Mucosa of stomach (tissue), 1 donor: ENCODE measurements at regions not wholly inside any gene's neighbourhood (a gene's known extent, or its start where the extent isn't known, plus 50 kb on each side); places are given as distances from the start of the nearest gene placed in this dataset.

Experiments
- H3K27me3 ChIP-seq: one replicate; pipeline ENCODE4 v1.7.0; 2013; ENCODE audit warnings: mild to moderate bottlenecking, low read length; ENCODE audit not compliant: control insufficient read depth, insufficient read depth
- H3K36me3 ChIP-seq: one replicate; pipeline ENCODE4 v1.7.0; 2013; ENCODE audit warnings: low read length; ENCODE audit not compliant: control insufficient read depth, insufficient read depth
- H3K4me1 ChIP-seq: one replicate; pipeline ENCODE4 v1.7.0; 2013; ENCODE audit warnings: mild to moderate bottlenecking, low read length; ENCODE audit not compliant: control insufficient read depth, insufficient read depth
- H3K4me3 ChIP-seq: one replicate; pipeline ENCODE4 v1.7.0; 2013; ENCODE audit warnings: low read length
- H3K9ac ChIP-seq: one replicate; pipeline ENCODE4 v1.7.0; 2013; ENCODE audit warnings: mild to moderate bottlenecking, low read length, moderate library complexity
- H3K9me3 ChIP-seq: one replicate; pipeline ENCODE4 v1.7.0; 2013; ENCODE audit warnings: mild to moderate bottlenecking, low read length, moderate library complexity; ENCODE audit not compliant: control insufficient read depth
- donor health status: Pancreatic carcinoma.

DNA sequence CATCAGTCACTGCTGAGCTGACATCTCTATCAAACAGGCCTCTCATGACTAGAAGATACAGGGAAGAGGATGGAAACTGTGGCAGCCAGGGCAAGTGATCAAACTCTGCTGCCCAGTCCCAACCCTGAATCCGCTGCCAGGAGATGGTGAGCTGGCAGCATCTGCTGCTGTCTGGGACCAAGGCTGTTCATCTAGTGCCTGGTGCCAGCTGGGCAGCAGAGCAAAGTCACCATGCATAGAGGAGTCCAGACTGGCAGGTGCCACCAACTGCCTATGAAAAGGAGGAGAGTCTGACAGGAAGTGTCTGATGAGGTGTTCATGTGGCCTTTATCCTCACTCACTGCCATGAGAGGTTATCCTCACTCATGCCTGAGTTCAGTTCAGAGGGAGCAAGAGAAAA is 518.9 kb downstream of the MID1IP1 start:
- no peaks in the 10 kb centered on the region for H3K9me3 ChIP-seq
- H3K4me1 ChIP-seq: no peaks in the 10 kb centered on the region
- no peaks in the 10 kb centered on the region for H3K27me3 ChIP-seq
- H3K9ac ChIP-seq: no peak overlapping the region
- H3K4me3 ChIP-seq: no peak overlapping the region
- no peaks in the 10 kb centered on the region for H3K36me3 ChIP-seq

DNA sequence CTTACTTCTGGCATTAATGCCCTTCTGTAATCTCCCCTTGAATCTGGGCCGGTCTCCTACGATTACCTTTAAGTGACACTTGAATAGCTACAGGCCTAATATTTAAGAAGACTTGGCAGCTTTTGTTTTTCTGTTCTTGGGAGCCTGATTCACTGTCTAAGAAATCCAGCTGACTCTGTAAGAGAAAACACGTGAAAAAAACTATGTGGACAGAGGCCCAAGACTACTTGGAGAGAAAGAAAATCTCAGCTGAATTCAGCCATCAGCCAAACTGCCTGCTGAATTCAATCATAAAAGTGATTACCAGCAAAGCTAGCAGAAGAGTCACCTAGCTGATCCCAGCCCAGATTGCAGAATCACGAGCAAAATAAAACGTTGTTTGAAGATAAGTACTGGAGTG is 521.2 kb downstream of the MID1IP1 start:
- Histone ChIP-seq H3K27me3 (no peaks in the 10 kb centered on the region), H3K9ac (no peak overlapping the region), H3K9me3 (no peaks in the 10 kb centered on the region), H3K4me1 (no peaks in the 10 kb centered on the region), H3K36me3 (no peaks in the 10 kb centered on the region), H3K4me3 (no peak overlapping the region)

GRCh38 chrX:39324233-39324930 is 523.1 kb downstream of the MID1IP1 start:
- Histone ChIP-seq H3K27me3 (no peaks in the 10 kb centered on the region), H3K9me3 (no peaks in the 10 kb centered on the region), H3K4me1 (no peaks in the 10 kb centered on the region), H3K9ac (no peak overlapping the region), H3K36me3 (no peaks in the 10 kb centered on the region), H3K4me3 (no peak overlapping the region)

GRCh38 chrX:39327255-39327654 is 526.0 kb downstream of the MID1IP1 start:
- no peaks in the 10 kb centered on the region for H3K4me1 ChIP-seq
- H3K9me3 ChIP-seq: no peaks in the 10 kb centered on the region
- no peaks in the 10 kb centered on the region for H3K27me3 ChIP-seq
- H3K36me3 ChIP-seq: no peaks in the 10 kb centered on the region
- H3K9ac ChIP-seq: no peak overlapping the region
- no peak overlapping the region for H3K4me3 ChIP-seq

DNA sequence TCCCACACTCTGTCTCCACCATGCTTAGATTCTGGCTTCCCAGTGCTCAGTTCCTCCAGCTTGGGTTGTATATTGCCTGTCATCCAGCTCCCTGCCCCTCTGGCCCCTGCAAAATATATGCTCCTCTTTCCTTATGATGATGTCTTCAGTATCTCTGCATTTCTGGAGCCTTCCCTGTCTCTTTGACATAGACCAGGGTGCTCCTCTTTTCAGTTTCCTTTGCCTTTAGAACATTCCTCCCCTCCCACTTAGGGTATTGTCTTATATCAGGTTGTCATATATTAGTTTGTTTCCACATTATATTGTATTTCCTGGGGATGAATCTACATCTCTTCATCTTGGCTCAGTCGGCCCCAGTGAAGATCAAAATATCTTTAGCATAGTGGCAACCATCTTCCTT is 526.4 kb downstream of the MID1IP1 start:
- H3K27me3 ChIP-seq: no peaks in the 10 kb centered on the region
- H3K4me1 ChIP-seq: no peaks in the 10 kb centered on the region
- H3K4me3 ChIP-seq: no peak overlapping the region
- H3K9ac ChIP-seq: no peak overlapping the region
- no peaks in the 10 kb centered on the region for H3K36me3 ChIP-seq
- H3K9me3 ChIP-seq: no peaks in the 10 kb centered on the region

GRCh38 chrX:39328661-39329060 is 527.4 kb downstream of the MID1IP1 start:
- no peak overlapping the region for H3K4me3 ChIP-seq
- H3K27me3 ChIP-seq: no peaks in the 10 kb centered on the region
- no peaks in the 10 kb centered on the region for H3K9me3 ChIP-seq
- no peaks in the 10 kb centered on the region for H3K4me1 ChIP-seq
- no peak overlapping the region for H3K9ac ChIP-seq
- no peaks in the 10 kb centered on the region for H3K36me3 ChIP-seq

GRCh38 chrX:39331082-39331704 is 529.9 kb downstream of the MID1IP1 start:
- Histone ChIP-seq H3K9me3 (no peaks in the 10 kb centered on the region), H3K36me3 (no peaks in the 10 kb centered on the region), H3K4me3 (no peak overlapping the region), H3K4me1 (peaks cover 11% of the 10 kb centered on the region), H3K9ac (no peak overlapping the region), H3K27me3 (no peaks in the 10 kb centered on the region)

DNA sequence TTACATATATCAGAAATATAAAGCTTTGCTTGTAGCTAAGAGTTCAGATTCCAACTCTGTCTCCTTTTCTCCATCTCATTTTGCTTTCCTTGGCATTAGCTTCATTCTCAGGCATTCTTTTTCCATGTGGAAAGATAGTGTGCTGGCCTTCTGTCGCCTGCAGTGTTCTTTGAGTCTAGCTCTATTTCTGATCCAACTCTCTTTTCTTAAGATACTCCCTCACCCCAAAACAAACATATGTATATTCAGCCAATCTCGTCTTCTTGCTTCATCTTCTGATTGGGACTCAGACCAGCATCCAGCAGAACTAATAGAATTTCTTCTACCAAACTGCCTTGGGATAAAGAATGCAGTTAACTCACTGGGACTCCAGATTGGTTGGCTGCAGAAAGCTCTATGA is 532.2 kb downstream of the MID1IP1 start:
- H3K4me3 ChIP-seq: no peak overlapping the region
- H3K27me3 ChIP-seq: no peaks in the 10 kb centered on the region
- no peaks in the 10 kb centered on the region for H3K36me3 ChIP-seq
- no peaks in the 10 kb centered on the region for H3K9me3 ChIP-seq
- no peak overlapping the region for H3K9ac ChIP-seq
- H3K4me1 ChIP-seq: peaks cover 27% of the 10 kb centered on the region

- H3K9me3 ChIP-seq: no peaks in the 10 kb centered on the region
- no peak overlapping the region for H3K4me3 ChIP-seq
- H3K27me3 ChIP-seq: no peaks in the 10 kb centered on the region
- H3K36me3 ChIP-seq: no peaks in the 10 kb centered on the region
- peaks cover 27% of the 10 kb centered on the region for H3K4me1 ChIP-seq
- no peak overlapping the region for H3K9ac ChIP-seq
Measured at GRCh38 chrX:39335513-39336235, 534.4 kb downstream of the MID1IP1 start.

DNA sequence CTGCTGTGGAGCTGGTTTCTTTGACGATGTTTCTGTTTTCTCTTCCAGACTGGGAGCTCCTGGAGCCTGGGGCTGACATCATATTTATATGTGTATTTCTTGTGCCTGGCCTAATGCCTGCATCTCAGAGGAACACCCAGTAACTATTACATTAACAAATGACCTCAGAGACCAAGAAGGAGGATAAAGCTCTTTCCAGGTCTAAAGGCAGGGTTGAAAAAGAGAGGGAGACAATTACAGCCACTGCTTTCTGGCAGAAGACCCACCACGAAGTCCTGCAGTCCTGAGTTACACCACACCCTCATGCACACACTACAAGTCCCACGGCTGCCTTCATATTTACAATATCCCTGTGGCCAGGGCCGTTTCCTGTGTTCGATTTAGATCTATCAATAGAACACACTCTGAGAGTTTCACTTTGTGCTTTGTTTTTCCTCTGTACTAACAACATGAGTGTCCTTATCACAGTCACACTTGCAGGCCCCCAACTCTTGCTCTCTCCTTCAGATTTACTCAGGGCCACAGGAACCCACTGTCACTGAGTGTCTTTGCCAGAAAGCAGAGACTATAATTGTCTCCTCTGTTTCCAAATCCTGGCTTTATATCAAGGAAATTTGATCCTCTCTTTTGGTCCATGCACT is 535.5 kb downstream of the MID1IP1 start:
- Histone ChIP-seq H3K4me1 (peaks cover 27% of the 10 kb centered on the region), H3K4me3 (no peak overlapping the region), H3K9me3 (no peaks in the 10 kb centered on the region), H3K27me3 (no peaks in the 10 kb centered on the region), H3K36me3 (no peaks in the 10 kb centered on the region), H3K9ac (peak overlapping the region; percentile 1)

DNA sequence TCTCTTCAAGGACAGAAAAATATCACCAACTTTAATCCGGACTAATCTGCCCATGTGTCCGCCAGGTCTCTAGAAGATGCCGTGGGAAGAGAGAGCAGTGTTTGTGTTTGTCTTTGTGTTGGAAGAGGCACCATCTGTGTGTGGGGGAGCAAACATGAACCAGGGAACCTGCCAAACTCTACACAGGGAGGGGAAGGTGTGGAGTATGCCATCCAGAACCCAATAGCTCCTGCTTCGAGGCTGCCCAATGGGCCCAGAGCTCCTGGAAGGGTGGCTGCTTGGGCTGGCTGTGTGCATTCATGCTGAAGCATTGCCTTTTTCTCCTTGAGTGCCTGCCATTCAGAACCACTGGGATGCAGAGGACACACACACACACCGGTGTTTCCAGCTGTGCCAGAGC is 536.2 kb downstream of the MID1IP1 start:
- Histone ChIP-seq H3K9ac (peak overlapping the region; percentile 1), H3K36me3 (no peaks in the 10 kb centered on the region), H3K4me1 (peaks cover 27% of the 10 kb centered on the region), H3K4me3 (no peak overlapping the region), H3K27me3 (no peaks in the 10 kb centered on the region), H3K9me3 (no peaks in the 10 kb centered on the region)

GRCh38 chrX:39338583-39338982 is 537.3 kb downstream of the MID1IP1 start:
- Histone ChIP-seq H3K9ac (no peak overlapping the region), H3K36me3 (no peaks in the 10 kb centered on the region), H3K9me3 (no peaks in the 10 kb centered on the region), H3K4me1 (peaks cover 27% of the 10 kb centered on the region), H3K27me3 (no peaks in the 10 kb centered on the region), H3K4me3 (no peak overlapping the region)
